ENCODE measurements at regions not wholly inside any gene's neighbourhood (a gene's known extent, or its start where the extent isn't known, plus 50 kb on each side); places are given as distances from the start of the nearest gene placed in this dataset.
A peak's percentile ranks its signal among the peaks of the same experiment; 100 is the strongest.

- Mint-ChIP-seq H3K27ac (no peak overlapping the region), H3K4me1 (peaks cover 3 to 5% of the 10 kb centered on the region in 2 donors), H3K4me3 (no peak overlapping the region), H3K27me3 (peaks cover 20 to 44% of the 10 kb centered on the region in 2 donors), H3K9me3 (peaks cover 0 to 2% of the 10 kb centered on the region in 2 donors), H3K36me3 (peaks cover 0 to 2% of the 10 kb centered on the region in 2 donors)
- DNase-seq (no peak), ATAC-seq (replicated peaks) (peak in 1 of 2 donors; percentile 23)
Measured at GRCh38 chr18:55031979-55032378, 72.7 kb upstream of the CCDC68 start.

- DNase-seq = no peak
- Mint-ChIP-seq H3K27ac (no peak overlapping the region), H3K27me3 (peaks cover 20 to 44% of the 10 kb centered on the region in 2 donors), H3K4me1 (peaks cover 3 to 5% of the 10 kb centered on the region in 2 donors), H3K4me3 (no peak overlapping the region), H3K9me3 (peaks cover 0 to 2% of the 10 kb centered on the region in 2 donors), H3K36me3 (peaks cover 0 to 2% of the 10 kb centered on the region in 2 donors)
- no peak for ATAC-seq (replicated peaks)
Measured at GRCh38 chr18:55031576-55031975, 72.3 kb upstream of the CCDC68 start.

GRCh38 chr18:55031164-55031563, 71.9 kb upstream of the CCDC68 start:
- Mint-ChIP-seq H3K27me3 (peaks cover 18 to 44% of the 10 kb centered on the region in 2 donors), H3K4me1 (peaks cover 3 to 5% of the 10 kb centered on the region in 2 donors), H3K27ac (no peak overlapping the region), H3K4me3 (no peak overlapping the region), H3K9me3 (peaks cover 0 to 2% of the 10 kb centered on the region in 2 donors), H3K36me3 (peaks cover 0 to 2% of the 10 kb centered on the region in 2 donors)
- DNase-seq (no peak), ATAC-seq (replicated peaks) (no peak)

- Mint-ChIP-seq H3K27ac (no peak overlapping the region), H3K9me3 (peaks cover 0 to 2% of the 10 kb centered on the region in 2 donors), H3K36me3 (no peaks in the 10 kb centered on the region), H3K27me3 (peaks cover 3 to 38% of the 10 kb centered on the region in 2 donors), H3K4me3 (no peak overlapping the region), H3K4me1 (peaks cover 2 to 12% of the 10 kb centered on the region in 2 donors)
- no peak for ATAC-seq (replicated peaks)
- no peak for DNase-seq
Measured at GRCh38 chr18:55024564-55024963, 65.3 kb upstream of the CCDC68 start.

GRCh38 chr18:55018602-55019001, 59.3 kb upstream of the CCDC68 start:
- Mint-ChIP-seq H3K27me3 (peaks cover 6 to 21% of the 10 kb centered on the region in 2 donors), H3K4me1 (peaks cover 4 to 15% of the 10 kb centered on the region in 2 donors), H3K27ac (no peak overlapping the region), H3K36me3 (no peaks in the 10 kb centered on the region), H3K4me3 (no peak overlapping the region), H3K9me3 (no peaks in the 10 kb centered on the region)
- ATAC-seq (replicated peaks) (no peak), DNase-seq (no peak)

GRCh38 chr18:55014095-55014494, 54.8 kb upstream of the CCDC68 start:
- H3K27me3 Mint-ChIP-seq = peaks cover 3 to 13% of the 10 kb centered on the region in 2 donors
- ATAC-seq (replicated peaks) = peak; percentile 19 to 39
- peaks cover 1 to 13% of the 10 kb centered on the region in 2 donors for H3K4me1 Mint-ChIP-seq
- H3K4me3 Mint-ChIP-seq = no peak overlapping the region
- no peaks in the 10 kb centered on the region for H3K36me3 Mint-ChIP-seq
- no peak for DNase-seq
- H3K27ac Mint-ChIP-seq = no peak overlapping the region
- H3K9me3 Mint-ChIP-seq = no peaks in the 10 kb centered on the region

- H3K9me3 Mint-ChIP-seq = no peaks in the 10 kb centered on the region
- H3K27me3 Mint-ChIP-seq = peaks cover under 1 to 9% of the 10 kb centered on the region in 2 donors
- no peak for ATAC-seq (replicated peaks)
- H3K4me1 Mint-ChIP-seq = peaks cover 1 to 13% of the 10 kb centered on the region in 2 donors
- no peak overlapping the region for H3K4me3 Mint-ChIP-seq
- H3K36me3 Mint-ChIP-seq = no peaks in the 10 kb centered on the region
- no peak overlapping the region for H3K27ac Mint-ChIP-seq
- DNase-seq = no peak
Measured at GRCh38 chr18:55013685-55014084, 54.4 kb upstream of the CCDC68 start.

- ATAC-seq (replicated peaks) (no peak), DNase-seq (no peak)
- H3K27ac Mint-ChIP-seq = no peak overlapping the region
- no peaks in the 10 kb centered on the region for H3K9me3 Mint-ChIP-seq
- H3K36me3 Mint-ChIP-seq = no peaks in the 10 kb centered on the region
- H3K27me3 Mint-ChIP-seq = peaks cover 7 to 14% of the 10 kb centered on the region in 2 donors
- H3K4me1 Mint-ChIP-seq = peaks cover 1 to 13% of the 10 kb centered on the region in 2 donors
- H3K4me3 Mint-ChIP-seq = no peak overlapping the region
Measured at GRCh38 chr18:55013086-55013485, 53.8 kb upstream of the CCDC68 start.

GRCh38 chr18:55012008-55012407, 52.7 kb upstream of the CCDC68 start:
- H3K36me3 Mint-ChIP-seq = no peaks in the 10 kb centered on the region
- H3K4me1 Mint-ChIP-seq = peaks cover 1 to 13% of the 10 kb centered on the region in 2 donors
- H3K4me3 Mint-ChIP-seq = no peak overlapping the region
- ATAC-seq (replicated peaks) = no peak
- DNase-seq = no peak
- H3K27ac Mint-ChIP-seq = no peak overlapping the region
- H3K9me3 Mint-ChIP-seq = no peaks in the 10 kb centered on the region
- peaks cover 8 to 16% of the 10 kb centered on the region in 2 donors for H3K27me3 Mint-ChIP-seq
